ENCODE measurements at regions not wholly inside any gene's neighbourhood (a gene's known extent, or its start where the extent isn't known, plus 50 kb on each side); places are given as distances from the start of the nearest gene placed in this dataset.
"Not testable (repeated sequence)": the region's sequence is repeated elsewhere in the genome, so short reads cannot be mapped to it uniquely, and the experiment has no call there.

- Histone ChIP-seq H3K4me1 (no peaks in the 10 kb centered on the region), H3K9me3 (no peaks in the 10 kb centered on the region), H3K36me3 (ENCODE audit: low read depth, missing control alignments) (no peaks in the 10 kb centered on the region), H3K27me3 (no peaks in the 10 kb centered on the region), H3K4me3 (no peak overlapping the region), H3K27ac (no peak overlapping the region)
- intact Hi-C loops (cut with DNase I; ENCODE audit: low total_unique reads): no loop called here
- TF ChIP-seq, protein P1, sequence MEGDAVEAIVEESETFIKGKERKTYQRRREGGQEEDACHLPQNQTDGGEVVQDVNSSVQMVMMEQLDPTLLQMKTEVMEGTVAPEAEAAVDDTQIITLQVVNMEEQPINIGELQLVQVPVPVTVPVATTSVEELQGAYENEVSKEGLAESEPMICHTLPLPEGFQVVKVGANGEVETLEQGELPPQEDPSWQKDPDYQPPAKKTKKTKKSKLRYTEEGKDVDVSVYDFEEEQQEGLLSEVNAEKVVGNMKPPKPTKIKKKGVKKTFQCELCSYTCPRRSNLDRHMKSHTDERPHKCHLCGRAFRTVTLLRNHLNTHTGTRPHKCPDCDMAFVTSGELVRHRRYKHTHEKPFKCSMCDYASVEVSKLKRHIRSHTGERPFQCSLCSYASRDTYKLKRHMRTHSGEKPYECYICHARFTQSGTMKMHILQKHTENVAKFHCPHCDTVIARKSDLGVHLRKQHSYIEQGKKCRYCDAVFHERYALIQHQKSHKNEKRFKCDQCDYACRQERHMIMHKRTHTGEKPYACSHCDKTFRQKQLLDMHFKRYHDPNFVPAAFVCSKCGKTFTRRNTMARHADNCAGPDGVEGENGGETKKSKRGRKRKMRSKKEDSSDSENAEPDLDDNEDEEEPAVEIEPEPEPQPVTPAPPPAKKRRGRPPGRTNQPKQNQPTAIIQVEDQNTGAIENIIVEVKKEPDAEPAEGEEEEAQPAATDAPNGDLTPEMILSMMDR (IDR thresholded peaks at IDR 0.05): no peak
- no peak for TF ChIP-seq POLR2A (IDR thresholded peaks at IDR 0.05)
- DNase-seq: no peak
- WGBS, 2 donors: 78 to 83% methylated on average over 9 of the region's 9 CpGs
Observed at GRCh38 chr16:54985156-54985555, 54.5 kb downstream of the IRX5 start.

DNA sequence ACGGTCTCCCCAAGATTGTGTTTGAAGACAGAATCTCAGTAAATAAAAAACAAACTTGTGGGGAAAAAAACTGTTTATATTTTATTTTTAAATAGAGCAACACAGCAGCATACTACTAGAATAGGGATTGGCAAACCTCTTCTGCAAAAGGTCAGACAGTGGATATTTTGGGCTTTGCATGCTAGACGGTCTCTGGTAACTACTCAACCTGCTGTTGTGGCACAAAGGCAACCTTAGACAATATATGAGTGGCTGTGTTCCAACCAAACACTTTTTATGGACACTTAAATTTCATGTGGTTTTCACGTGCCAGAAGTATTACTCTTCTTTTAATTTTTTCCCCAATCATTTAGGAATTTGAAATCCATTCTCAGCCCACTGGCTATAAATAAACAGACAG lies 55.0 kb downstream of the IRX5 start:
- WGBS, 2 donors: 65 to 78% methylated on average over 3 of the region's 3 CpGs
- no peaks in the 10 kb centered on the region for H3K27me3 ChIP-seq
- no peaks in the 10 kb centered on the region for H3K9me3 ChIP-seq
- H3K4me3 ChIP-seq: no peak overlapping the region
- H3K4me1 ChIP-seq: no peaks in the 10 kb centered on the region
- TF ChIP-seq, protein P1 (IDR thresholded peaks at IDR 0.05): no peak
- no peak for TF ChIP-seq POLR2A (IDR thresholded peaks at IDR 0.05)
- intact Hi-C loops (cut with DNase I; ENCODE audit: low total_unique reads): no loop called here
- no peak for DNase-seq
- H3K27ac ChIP-seq: no peak overlapping the region
- H3K36me3 ChIP-seq (ENCODE audit: low read depth, missing control alignments): no peaks in the 10 kb centered on the region

DNA sequence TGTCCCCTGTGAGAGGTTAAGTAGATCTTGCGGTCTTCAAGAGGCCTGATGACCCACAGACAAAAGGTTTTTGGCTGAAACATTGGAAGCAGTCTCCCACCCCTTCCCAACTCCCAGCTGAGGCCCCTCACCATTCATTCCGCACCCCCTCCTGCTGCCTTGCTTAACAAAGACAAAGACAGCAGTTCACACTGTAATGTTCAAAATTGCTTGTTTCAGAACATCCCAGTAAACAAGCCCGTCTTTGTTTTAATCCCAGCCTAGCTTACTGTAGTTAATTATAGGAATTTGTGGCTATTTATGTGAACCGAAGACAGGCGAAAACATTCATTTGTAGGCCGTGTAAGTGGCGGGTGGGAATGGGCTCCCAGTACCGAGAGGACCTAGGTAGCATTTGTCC lies 55.7 kb downstream of the IRX5 start:
- H3K27me3 ChIP-seq: no peaks in the 10 kb centered on the region
- no peak overlapping the region for H3K27ac ChIP-seq
- no peaks in the 10 kb centered on the region for H3K9me3 ChIP-seq
- H3K4me3 ChIP-seq: no peak overlapping the region
- intact Hi-C loops (cut with DNase I; ENCODE audit: low total_unique reads): no loop called here
- no peak for DNase-seq
- no peaks in the 10 kb centered on the region for H3K4me1 ChIP-seq
- TF ChIP-seq, protein P1 (IDR thresholded peaks at IDR 0.05): no peak
- TF ChIP-seq POLR2A (IDR thresholded peaks at IDR 0.05): no peak
- WGBS, 2 donors: 80 to 87% methylated on average over 8 of the region's 8 CpGs
- no peaks in the 10 kb centered on the region for H3K36me3 ChIP-seq (ENCODE audit: low read depth, missing control alignments)

DNA sequence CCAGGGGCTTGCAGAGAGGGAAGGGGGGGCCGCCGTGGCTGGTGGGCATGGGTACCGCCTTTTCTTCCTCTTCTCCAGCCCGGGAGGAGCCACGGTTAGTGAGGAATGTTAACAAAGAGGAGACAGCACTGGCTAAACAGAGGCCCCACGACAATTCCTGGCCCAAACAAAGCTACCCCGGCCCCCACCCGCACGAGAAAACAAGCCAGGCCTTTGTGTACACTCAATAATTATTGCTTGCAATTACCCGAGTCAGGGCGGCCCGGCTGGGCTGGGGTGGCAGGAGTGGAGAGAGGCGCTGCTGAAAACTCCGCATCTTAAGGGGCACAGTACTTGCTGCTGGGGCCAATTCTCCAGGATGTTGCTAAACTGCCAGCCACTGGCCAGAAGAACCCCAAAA lies 56.4 kb downstream of the IRX5 start:
- Histone ChIP-seq H3K9me3 (no peaks in the 10 kb centered on the region), H3K36me3 (ENCODE audit: low read depth, missing control alignments) (no peaks in the 10 kb centered on the region), H3K4me1 (no peaks in the 10 kb centered on the region), H3K27me3 (no peaks in the 10 kb centered on the region), H3K27ac (no peak overlapping the region), H3K4me3 (no peak overlapping the region)
- no peak for DNase-seq
- 65 to 67% methylated on average over 5 to 14 of the region's 14 CpGs for WGBS, 2 donors
- intact Hi-C loops (cut with DNase I; ENCODE audit: low total_unique reads): no loop called here
- TF ChIP-seq POLR2A (IDR thresholded peaks at IDR 0.05): no peak
- TF ChIP-seq, protein P1 (IDR thresholded peaks at IDR 0.05): no peak

DNA sequence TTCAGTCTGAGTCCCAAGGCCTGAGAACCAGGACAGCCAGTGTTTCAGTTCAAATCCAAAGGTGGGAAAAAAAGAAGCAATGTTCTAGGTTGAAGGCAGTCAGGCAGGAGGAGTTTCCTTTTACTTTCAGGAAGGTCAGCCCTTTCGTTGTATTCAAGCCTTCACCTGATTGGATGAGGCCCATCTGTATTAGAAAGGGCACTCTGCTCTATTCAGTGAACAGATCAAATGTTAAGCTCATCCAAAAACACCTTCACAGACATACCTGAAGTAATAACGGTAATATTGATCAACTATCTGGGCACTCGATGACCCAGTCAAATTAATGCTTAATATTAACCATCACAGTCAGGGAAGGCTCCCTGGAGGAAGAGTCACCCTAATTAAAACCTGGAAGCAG lies 60.9 kb downstream of the IRX5 start:
- DNase-seq: no peak
- TF ChIP-seq, protein P1 (IDR thresholded peaks at IDR 0.05): no peak
- no peak for TF ChIP-seq POLR2A (IDR thresholded peaks at IDR 0.05)
- Histone ChIP-seq H3K4me3 (no peak overlapping the region), H3K9me3 (no peaks in the 10 kb centered on the region), H3K4me1 (no peaks in the 10 kb centered on the region), H3K36me3 (ENCODE audit: low read depth, missing control alignments) (no peaks in the 10 kb centered on the region), H3K27me3 (no peaks in the 10 kb centered on the region), H3K27ac (no peak overlapping the region)
- intact Hi-C loops (cut with DNase I; ENCODE audit: low total_unique reads): no loop called here
- WGBS, 2 donors: 75 to 88% methylated on average over 3 of the region's 3 CpGs

DNA sequence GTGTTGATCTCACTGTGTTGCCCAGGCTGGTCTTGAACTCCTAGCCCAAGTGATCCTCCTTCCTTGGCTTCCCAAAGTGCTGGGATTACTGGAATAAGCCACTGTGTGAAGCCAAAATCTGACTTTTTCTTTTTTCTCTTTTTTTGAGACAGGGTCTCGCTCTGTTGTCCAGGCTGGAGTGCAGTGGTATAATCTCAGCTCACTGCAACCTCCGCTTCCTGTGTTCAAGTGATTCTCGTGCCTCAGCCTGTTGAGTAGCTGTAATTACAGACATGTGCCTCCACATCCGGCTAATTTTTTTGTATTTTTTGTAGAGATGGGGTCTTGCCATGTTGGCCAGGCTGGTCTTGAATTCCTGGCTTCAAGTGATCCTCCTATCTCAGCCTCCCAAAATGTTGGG lies 61.3 kb downstream of the IRX5 start:
- DNase-seq; H3K27me3 ChIP-seq; H3K4me3 ChIP-seq; intact Hi-C loops (cut with DNase I; ENCODE audit: low total_unique reads); H3K4me1 ChIP-seq; H3K27ac ChIP-seq; H3K9me3 ChIP-seq; H3K36me3 ChIP-seq (ENCODE audit: low read depth, missing control alignments): not testable (repeated sequence)
- 85 to 86% methylated on average over 4 of the region's 4 CpGs for WGBS, 2 donors

Measured in testis (tissue), 2 donors.